Activated CD4-positive, alpha-beta T cell treated with anti-CD3 and anti-CD28 coated beads, Interleukin-2, amount 10 ng/mL, durations not matched to agents 24 days and 14 days (primary cell): ENCODE measurements at regions not wholly inside any gene's neighbourhood (a gene's known extent, or its start where the extent isn't known, plus 50 kb on each side); places are given as distances from the start of the nearest gene placed in this dataset.

Experiments
- DNase-seq: peaks from one replicate; pipeline ENCODE4 v3.0.0; 2022
- H3K27ac Mint-ChIP-seq: one replicate; pipeline ENCODE4 v1.8.0; 2022; ENCODE audit warnings: mild to moderate bottlenecking, mixed read lengths
- H3K27me3 Mint-ChIP-seq: one replicate; pipeline ENCODE4 v1.8.0; 2022; ENCODE audit warnings: mixed read lengths
- H3K36me3 Mint-ChIP-seq: one replicate; pipeline ENCODE4 v1.8.0; 2022; ENCODE audit warnings: low read depth, mild to moderate bottlenecking, mixed read lengths
- H3K4me1 Mint-ChIP-seq: one replicate; pipeline ENCODE4 v1.8.0; 2021; ENCODE audit warnings: mixed read lengths
- H3K4me3 Mint-ChIP-seq: one replicate; pipeline ENCODE4 v1.8.0; 2022; ENCODE audit warnings: mild to moderate bottlenecking, moderate library complexity, mixed read lengths
- H3K9me3 Mint-ChIP-seq: one replicate; pipeline ENCODE4 v1.8.0; 2021; ENCODE audit warnings: mixed read lengths
- intact Hi-C: fragments of 100-400 bp; cut with micrococcal nuclease; formaldehyde crosslinking; loops from one replicate; pipeline ENCODE4 v1.15.1; 2023

DNA sequence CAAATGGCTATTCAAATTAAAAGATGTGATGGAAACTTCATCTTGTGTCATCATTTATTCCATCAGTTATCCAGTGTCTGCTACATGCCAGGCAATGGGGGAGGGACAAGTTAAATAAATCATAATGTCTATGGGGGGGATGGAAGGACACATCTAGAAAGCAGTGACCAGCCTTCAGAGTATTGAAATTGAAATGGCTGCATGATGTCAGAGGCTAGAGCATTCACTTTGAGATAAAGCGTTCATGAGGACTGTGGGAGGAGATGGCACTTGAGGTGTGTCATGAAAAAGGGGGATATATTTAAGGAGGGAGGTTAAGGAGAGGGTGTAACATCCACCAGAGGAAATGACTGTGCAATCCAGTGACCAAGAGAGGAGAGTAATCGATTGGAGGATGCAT is 50.6 kb downstream of the SLIT2 start:
- no peaks in the 10 kb centered on the region for H3K4me1 Mint-ChIP-seq
- intact Hi-C loops = no loop called here
- DNase-seq = no peak
- H3K9me3 Mint-ChIP-seq = no peaks in the 10 kb centered on the region
- H3K27ac Mint-ChIP-seq = no peak overlapping the region
- H3K27me3 Mint-ChIP-seq = no peaks in the 10 kb centered on the region
- H3K4me3 Mint-ChIP-seq = no peak overlapping the region
- H3K36me3 Mint-ChIP-seq = no peaks in the 10 kb centered on the region

DNA sequence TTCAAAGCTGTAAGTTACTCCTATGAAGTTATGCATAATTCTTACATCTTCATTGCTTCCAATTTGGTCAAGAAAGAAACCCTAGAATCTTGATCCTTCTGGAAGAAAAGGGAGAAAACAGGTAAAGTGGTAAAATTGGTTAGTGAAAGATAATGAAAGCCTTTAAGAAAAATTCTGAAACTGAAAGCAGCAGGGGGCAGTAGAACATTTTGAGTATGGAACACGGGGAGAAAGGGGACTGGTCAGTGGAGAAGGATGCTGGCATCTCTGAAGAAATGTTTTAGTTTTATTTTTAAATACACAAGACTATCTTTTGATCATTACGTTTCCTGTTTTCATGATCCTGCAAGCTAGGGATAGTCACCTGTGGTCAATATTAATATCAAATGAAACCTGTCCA is 54.3 kb downstream of the SLIT2 start:
- Mint-ChIP-seq H3K4me1 (no peaks in the 10 kb centered on the region), H3K9me3 (no peaks in the 10 kb centered on the region), H3K27me3 (no peaks in the 10 kb centered on the region), H3K36me3 (no peaks in the 10 kb centered on the region), H3K4me3 (no peak overlapping the region), H3K27ac (no peak overlapping the region)
- intact Hi-C loops = no loop called here
- DNase-seq = no peak

DNA sequence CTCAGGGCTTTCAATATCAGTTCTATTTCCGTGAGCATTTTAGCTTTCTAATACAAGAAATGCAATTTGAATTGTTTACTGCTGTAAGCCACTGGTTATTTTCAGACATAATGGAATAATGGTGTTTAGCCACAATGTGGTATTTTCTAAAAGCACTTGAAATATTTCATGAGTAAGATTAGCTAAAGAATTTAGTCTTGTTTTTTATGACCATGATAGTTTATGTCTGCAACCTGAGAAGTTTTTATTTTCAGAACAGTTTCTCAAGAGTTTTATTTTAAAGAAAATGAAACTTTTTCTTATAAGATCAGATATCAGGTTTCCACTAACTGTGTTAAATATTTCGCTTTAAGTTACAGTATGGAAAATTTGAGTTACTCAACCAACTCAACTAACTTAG is 60.2 kb downstream of the SLIT2 start:
- no peak for DNase-seq
- H3K36me3 Mint-ChIP-seq = no peaks in the 10 kb centered on the region
- H3K4me3 Mint-ChIP-seq = no peak overlapping the region
- no peak overlapping the region for H3K27ac Mint-ChIP-seq
- intact Hi-C loops = no loop called here
- H3K4me1 Mint-ChIP-seq = no peaks in the 10 kb centered on the region
- no peaks in the 10 kb centered on the region for H3K9me3 Mint-ChIP-seq
- no peaks in the 10 kb centered on the region for H3K27me3 Mint-ChIP-seq

DNA sequence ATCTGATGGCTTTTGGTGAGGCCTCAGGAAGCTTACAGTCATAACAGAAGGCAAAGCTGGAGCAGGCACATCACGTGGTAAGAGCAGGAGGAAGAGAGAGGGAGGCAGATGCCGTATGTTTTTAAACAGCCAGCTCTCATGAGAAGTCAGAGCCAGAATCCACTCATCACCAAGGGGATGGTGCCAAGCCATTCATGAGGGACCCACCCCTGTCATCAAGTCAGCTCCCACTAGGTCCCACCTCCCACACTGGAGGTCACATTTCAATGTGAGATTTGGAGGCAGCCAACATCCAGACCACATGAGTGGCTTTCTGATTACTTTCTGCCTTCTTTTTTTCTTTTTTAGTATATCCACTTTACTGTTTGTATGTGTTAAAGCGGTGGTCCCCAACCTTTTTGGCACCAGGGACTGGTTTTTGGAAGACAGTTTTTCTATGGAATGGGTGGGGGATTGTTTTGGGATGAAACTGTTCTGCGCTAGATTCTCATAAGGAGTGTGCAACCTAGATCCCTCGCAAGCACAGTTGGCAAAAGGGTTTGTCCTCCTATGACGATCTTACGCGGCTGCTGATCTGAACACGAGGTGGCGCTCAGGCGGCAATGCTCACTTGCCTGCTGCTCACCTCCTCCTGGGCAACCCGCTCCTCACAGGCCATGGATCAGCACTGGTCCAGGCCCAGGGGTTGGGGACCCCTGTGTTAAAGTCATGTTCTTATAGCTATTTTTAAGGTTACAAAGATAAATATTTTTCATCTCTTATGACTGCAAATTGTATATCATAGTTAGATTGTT is 61.7 kb downstream of the SLIT2 start:
- peak; percentile 57 for DNase-seq
- Mint-ChIP-seq H3K27me3 (no peaks in the 10 kb centered on the region), H3K4me1 (no peaks in the 10 kb centered on the region), H3K9me3 (no peaks in the 10 kb centered on the region), H3K4me3 (no peak overlapping the region), H3K36me3 (no peaks in the 10 kb centered on the region), H3K27ac (no peak overlapping the region)
- intact Hi-C loops = no loop called here

DNA sequence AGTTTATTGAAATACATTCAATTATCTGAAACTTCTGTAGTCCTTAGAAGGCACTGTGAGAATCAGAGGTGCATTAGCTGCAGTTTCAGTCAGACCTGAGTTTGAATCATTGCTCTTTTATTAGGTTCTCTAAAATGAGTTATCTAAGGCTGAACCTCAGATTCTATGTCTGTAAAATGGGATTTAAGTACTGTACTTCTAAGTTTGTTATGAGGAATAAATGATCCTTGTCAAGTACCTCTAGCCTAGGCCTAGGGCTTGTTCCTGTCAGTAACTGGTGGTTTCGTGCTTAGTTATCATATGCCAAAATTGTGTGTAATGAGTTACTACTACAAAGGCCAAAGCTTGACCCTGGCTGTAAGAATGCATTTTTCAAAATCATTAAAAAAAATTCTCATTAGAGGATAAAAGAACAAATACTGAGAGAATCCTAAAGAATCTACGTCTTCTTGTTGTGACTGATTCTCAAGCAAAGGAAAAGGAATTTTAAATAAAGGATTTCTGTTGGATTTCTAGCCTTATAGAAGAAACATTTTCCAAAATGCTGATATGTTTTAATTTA is 65.8 kb downstream of the SLIT2 start:
- H3K4me3 Mint-ChIP-seq = no peak overlapping the region
- DNase-seq = no peak
- H3K4me1 Mint-ChIP-seq = no peaks in the 10 kb centered on the region
- no peaks in the 10 kb centered on the region for H3K27me3 Mint-ChIP-seq
- H3K27ac Mint-ChIP-seq = no peak overlapping the region
- no peaks in the 10 kb centered on the region for H3K36me3 Mint-ChIP-seq
- H3K9me3 Mint-ChIP-seq = no peaks in the 10 kb centered on the region
- intact Hi-C loops = no loop called here

DNA sequence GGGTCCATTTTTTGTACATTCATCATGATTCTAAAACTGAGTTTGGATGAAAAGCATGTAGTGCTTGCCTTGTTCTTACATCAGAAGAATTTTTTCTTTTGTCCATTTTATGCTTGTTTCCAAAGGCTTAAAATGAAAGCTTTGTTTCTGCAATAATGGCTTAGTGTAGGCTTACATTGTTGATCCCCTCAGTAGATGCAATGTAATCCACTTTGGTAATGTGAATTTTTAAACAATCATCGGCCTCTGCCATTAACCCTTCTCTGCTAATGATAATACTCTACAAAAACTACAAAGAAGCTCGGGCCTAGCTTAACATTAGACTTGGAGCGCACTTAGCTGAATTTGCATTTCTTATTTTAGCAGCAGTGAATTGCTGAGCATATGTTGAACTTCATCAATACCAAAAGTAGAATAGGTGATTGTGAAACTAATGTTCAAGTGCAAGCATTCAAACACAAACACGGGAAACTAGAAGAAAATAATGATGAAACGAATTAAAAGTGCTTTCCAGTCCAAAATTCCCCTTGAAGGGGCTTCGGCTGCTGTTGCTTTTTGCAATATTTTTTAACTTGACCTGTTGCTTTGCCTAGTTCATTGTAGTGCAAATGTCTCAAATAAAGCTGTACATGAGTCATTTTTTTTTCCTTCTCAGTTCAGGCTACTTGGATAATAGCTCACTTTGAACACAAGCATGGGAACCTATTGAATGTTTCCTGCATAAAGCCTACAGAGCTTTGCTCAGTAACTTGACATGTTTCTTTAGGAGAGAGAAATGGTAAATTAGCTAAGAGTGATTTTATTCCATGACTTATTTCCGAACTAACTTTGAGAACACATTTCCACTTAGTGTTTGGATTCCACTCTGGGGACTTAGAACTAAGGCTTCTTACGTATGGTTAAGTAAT is 66.5 kb downstream of the SLIT2 start:
- no peaks in the 10 kb centered on the region for H3K4me1 Mint-ChIP-seq
- no peak overlapping the region for H3K27ac Mint-ChIP-seq
- H3K27me3 Mint-ChIP-seq = no peaks in the 10 kb centered on the region
- no peak for DNase-seq
- H3K36me3 Mint-ChIP-seq = no peaks in the 10 kb centered on the region
- intact Hi-C loops = no loop called here
- H3K4me3 Mint-ChIP-seq = no peak overlapping the region
- no peaks in the 10 kb centered on the region for H3K9me3 Mint-ChIP-seq

DNA sequence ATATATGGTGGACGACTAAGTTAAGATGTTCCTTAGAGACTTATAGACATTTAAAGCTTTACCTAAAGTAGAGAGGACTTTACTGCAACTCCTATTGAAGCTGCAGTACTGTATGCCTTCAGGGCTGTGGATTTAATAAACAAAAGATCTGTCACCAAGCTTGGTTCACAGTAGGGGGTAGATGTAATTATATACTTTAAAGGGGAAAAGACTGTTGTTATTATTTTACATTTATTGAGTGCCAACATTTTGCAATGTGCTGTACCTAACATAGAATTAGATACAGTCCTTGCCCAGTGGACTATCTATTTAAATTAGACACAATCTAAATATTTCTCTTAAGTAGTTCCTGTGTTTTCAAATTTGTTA is 67.2 kb downstream of the SLIT2 start:
- Mint-ChIP-seq H3K4me1 (no peaks in the 10 kb centered on the region), H3K27ac (no peak overlapping the region), H3K36me3 (no peaks in the 10 kb centered on the region), H3K9me3 (no peaks in the 10 kb centered on the region), H3K4me3 (no peak overlapping the region), H3K27me3 (no peaks in the 10 kb centered on the region)
- no peak for DNase-seq
- intact Hi-C loops = no loop called here

DNA sequence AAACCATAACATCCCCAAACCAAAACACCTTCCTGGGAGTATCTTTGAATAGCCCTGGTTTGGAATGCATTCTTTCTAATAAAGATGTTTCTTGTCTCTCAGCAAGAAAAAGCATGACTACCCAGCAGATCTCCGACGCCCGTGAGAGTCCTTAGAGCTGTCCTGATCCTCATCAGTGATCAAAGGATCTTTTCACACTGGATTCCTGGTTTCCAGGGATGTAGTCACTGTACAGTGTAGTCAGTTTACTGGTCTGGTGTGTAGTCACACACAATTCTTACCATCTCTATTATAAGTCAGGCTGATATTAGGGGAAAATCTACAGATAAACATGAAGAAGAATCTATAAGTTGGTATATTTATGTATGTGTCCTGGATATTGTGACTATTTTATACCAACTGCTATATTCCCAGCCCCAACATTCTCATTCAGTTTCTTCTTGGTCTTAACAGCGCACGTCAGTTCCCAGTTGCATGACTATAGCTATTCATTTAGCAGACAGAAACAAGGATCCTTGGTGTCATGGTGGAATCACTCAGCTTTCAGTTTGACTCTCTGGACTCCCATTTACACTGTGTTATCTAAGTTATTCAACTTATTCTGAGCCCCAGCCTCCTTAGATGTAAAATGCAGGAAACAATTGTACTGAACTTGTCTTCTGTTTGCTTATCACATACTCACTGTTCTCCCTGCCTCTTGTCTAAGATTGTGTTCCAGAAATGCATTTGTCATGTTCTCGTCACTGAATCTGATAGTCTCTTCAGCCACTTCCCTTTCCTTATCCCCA is 68.3 kb downstream of the SLIT2 start:
- Mint-ChIP-seq H3K9me3 (no peaks in the 10 kb centered on the region), H3K36me3 (no peaks in the 10 kb centered on the region), H3K4me3 (no peak overlapping the region), H3K4me1 (no peaks in the 10 kb centered on the region), H3K27ac (no peak overlapping the region), H3K27me3 (no peaks in the 10 kb centered on the region)
- intact Hi-C loops = no loop called here
- DNase-seq = no peak

DNA sequence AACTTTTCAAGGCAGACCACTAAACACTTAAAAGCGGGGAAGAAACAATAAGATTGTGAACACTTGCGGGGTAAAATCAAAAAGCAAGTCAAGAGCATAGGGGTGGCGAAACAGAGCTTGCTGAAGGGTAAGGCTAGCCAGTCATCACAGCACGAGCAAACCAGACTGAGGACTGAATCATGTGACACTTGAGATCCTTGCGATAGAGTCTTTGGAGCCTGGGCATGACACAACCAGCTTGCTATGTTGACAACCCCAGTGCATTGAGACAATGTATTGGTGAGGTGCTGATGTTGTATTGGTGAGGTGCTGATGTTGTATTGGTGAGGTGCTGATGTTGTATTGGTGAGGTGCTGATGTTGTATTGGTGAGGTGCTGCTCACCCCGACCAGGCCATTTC is 72.3 kb downstream of the SLIT2 start:
- H3K4me3 Mint-ChIP-seq = no peak overlapping the region
- H3K27me3 Mint-ChIP-seq = no peaks in the 10 kb centered on the region
- DNase-seq = no peak
- H3K9me3 Mint-ChIP-seq = no peaks in the 10 kb centered on the region
- intact Hi-C loops = no loop called here
- no peaks in the 10 kb centered on the region for H3K4me1 Mint-ChIP-seq
- no peaks in the 10 kb centered on the region for H3K36me3 Mint-ChIP-seq
- H3K27ac Mint-ChIP-seq = no peak overlapping the region

DNA sequence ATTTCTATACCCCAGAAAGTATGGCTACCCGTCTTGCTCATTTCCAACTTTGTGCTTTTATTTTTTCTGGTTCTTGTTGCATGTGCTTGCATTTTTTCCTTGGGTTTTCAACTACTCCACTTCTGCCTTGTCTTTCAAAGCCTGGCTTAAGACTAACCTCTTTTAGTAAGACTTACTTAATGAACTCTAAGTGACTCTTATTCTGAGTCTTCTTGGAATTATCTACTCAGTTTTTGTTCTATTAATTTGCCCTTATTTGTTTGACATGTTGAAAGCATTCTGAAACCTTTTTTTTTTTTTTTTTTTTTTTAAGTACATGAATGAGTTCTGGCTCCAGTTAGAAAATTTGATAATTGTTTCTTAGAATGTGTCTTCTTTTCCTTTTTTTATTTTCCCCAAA is 74.8 kb downstream of the SLIT2 start:
- H3K27me3 Mint-ChIP-seq = no peaks in the 10 kb centered on the region
- no peak overlapping the region for H3K4me3 Mint-ChIP-seq
- no peaks in the 10 kb centered on the region for H3K9me3 Mint-ChIP-seq
- H3K36me3 Mint-ChIP-seq = no peaks in the 10 kb centered on the region
- no peak overlapping the region for H3K27ac Mint-ChIP-seq
- intact Hi-C loops = no loop called here
- DNase-seq = no peak
- H3K4me1 Mint-ChIP-seq = no peaks in the 10 kb centered on the region

DNA sequence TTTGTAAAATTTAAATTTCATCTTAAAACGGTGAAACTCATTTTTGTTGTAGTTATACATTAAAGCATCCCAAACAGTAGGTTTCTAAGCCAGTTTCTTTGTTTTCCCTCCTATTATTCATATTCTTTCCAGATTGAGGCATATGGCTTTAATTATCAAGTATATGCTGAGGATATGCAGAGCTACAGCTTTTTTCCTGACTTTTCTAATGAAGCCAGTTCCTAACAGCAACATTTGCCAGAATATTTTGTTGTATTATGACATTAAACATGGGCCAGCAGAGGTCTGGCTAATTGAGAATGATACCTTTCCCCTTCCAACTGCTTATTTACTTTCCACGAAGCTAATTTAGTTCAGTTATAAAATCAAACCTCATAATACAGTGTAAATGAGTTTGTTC is 75.3 kb downstream of the SLIT2 start:
- Mint-ChIP-seq H3K4me1 (no peaks in the 10 kb centered on the region), H3K9me3 (no peaks in the 10 kb centered on the region), H3K27me3 (no peaks in the 10 kb centered on the region), H3K4me3 (no peak overlapping the region), H3K36me3 (no peaks in the 10 kb centered on the region), H3K27ac (no peak overlapping the region)
- DNase-seq = no peak
- intact Hi-C loops = no loop called here

DNA sequence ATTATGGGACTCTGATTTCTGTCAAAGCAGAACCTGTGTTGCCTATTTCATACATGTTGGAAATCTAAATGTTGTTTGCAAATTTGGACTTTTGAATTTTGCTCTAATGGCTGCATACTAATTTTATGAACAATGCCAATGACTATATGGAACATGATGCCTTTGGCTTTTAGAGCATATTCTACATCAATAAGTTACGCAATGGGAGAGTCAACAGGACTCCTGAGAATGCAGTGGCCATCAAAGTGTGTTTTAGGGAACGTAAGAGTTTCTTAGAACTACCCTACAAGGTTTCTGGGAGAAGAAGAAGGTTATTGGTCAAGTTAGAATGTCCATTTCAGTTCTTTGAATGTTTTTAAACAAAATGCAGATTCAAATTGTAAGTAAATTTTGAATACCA is 76.1 kb downstream of the SLIT2 start:
- Mint-ChIP-seq H3K36me3 (no peaks in the 10 kb centered on the region), H3K9me3 (no peaks in the 10 kb centered on the region), H3K27me3 (no peaks in the 10 kb centered on the region), H3K4me3 (no peak overlapping the region), H3K27ac (no peak overlapping the region), H3K4me1 (no peaks in the 10 kb centered on the region)
- intact Hi-C loops = no loop called here
- DNase-seq = no peak

DNA sequence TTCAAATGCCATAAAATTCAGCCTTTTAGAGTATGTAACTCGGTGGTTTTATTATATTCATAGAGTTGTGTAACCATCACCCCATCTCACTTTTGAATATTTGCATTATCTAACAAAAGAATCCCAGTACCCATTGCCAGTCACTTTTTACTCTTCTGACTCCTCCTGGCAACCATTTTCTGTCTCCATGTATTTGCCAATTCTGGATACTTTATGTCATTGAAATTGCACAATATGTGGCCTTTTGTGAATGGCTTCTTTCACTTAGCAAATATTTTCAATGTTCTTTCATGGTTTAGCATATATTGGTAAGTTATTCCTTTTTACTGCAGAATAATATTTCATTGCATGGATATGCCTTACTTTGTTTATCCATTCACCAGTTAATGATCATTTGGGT is 79.9 kb downstream of the SLIT2 start:
- no peak for DNase-seq
- Mint-ChIP-seq H3K27ac (no peak overlapping the region), H3K36me3 (no peaks in the 10 kb centered on the region), H3K4me3 (no peak overlapping the region), H3K9me3 (peaks cover 3% of the 10 kb centered on the region), H3K27me3 (no peaks in the 10 kb centered on the region), H3K4me1 (no peaks in the 10 kb centered on the region)
- intact Hi-C loops = no loop called here
